ENCODE measurements at regions not wholly inside any gene's neighbourhood (a gene's known extent, or its start where the extent isn't known, plus 50 kb on each side); places are given as distances from the start of the nearest gene placed in this dataset.

DNA sequence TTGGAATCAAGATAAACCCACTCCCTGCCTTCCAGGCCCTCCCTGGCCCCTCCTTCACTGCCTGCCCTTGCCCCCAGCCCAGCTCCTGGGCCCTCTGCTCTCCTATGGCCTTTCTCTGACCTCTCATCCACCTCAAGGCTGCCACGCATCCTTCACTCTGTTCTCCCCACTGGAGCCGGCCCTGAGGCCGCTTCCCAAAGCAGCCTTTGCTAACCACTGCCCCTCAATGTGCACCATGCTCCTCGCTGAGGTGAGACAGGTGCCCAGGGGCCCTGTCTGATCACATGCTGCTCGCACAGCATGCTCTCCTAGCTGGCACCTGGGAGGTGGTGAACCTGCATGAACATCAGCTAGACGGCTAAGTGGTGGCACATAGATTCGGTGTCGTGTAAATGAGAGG lies 138.5 kb upstream of the RET start:
- H2AFZ ChIP-seq (ENCODE audit: control insufficient read depth, low read length) = no peak overlapping the region
- no peak for DNase-seq (ENCODE audit: low read depth, low spot score)

DNA sequence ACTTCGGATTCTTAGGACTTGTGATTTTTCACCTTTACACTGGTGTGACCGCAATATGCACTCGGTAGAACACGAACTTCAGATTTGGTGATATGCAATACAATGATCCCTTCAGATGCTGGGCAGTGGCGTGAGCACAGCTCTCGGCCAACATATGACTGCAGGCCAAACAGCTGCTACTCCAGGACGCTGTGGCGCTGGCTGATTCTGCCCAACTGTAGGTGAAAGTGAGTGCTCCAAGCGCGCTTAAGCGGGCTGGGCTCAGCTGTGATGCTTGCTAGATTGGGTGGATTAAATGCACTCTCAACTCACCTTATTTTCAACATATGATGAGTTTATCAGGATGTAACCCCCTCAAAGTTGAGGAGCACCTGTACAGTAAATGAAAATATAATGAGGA lies 137.6 kb upstream of the RET start:
- Histone ChIP-seq H3K27me3 (ENCODE audit: control insufficient read depth, extremely low read depth, insufficient read depth, low read length) (peaks cover 3% of the 10 kb centered on the region), H4K20me1 (ENCODE audit: control insufficient read depth, extremely low read depth, insufficient read depth, low read length) (no peaks in the 10 kb centered on the region), H3K9ac (ENCODE audit: control insufficient read depth, extremely low read depth, insufficient read depth, low read length) (no peak overlapping the region), H3K4me2 (ENCODE audit: control insufficient read depth, extremely low read depth, insufficient read depth, low read depth, low read length) (no peak overlapping the region), H3K27ac (ENCODE audit: control insufficient read depth, insufficient read depth, low read length) (no peak overlapping the region), H3K4me1 (ENCODE audit: control insufficient read depth, extremely low read depth, insufficient read depth, low read length) (no peaks in the 10 kb centered on the region), H2AFZ (ENCODE audit: control insufficient read depth, low read length) (no peak overlapping the region), H3K36me3 (ENCODE audit: control insufficient read depth in 2 of 2, extremely low read depth in 1 of 2, insufficient read depth in 2 of 2, low read length in 2 of 2) (no peaks in the 10 kb centered on the region), H3K4me3 (ENCODE audit: control insufficient read depth in 2 of 3, extremely low read depth in 1 of 3, insufficient read depth in 2 of 3, low read depth in 1 of 3, low read length in 3 of 3) (no peak overlapping the region), H3K79me2 (ENCODE audit: control insufficient read depth, insufficient read depth, low read length) (no peaks in the 10 kb centered on the region), H3K9me1 (ENCODE audit: control insufficient read depth, extremely low read depth, insufficient read depth, low read length) (no peaks in the 10 kb centered on the region), H3K9me3 (ENCODE audit: control insufficient read depth, low read depth, low read length) (no peaks in the 10 kb centered on the region)
- no peak for TF ChIP-seq EZH2 (IDR thresholded peaks at IDR 0.05; ENCODE audit: low read length)
- TF ChIP-seq, protein P1, sequence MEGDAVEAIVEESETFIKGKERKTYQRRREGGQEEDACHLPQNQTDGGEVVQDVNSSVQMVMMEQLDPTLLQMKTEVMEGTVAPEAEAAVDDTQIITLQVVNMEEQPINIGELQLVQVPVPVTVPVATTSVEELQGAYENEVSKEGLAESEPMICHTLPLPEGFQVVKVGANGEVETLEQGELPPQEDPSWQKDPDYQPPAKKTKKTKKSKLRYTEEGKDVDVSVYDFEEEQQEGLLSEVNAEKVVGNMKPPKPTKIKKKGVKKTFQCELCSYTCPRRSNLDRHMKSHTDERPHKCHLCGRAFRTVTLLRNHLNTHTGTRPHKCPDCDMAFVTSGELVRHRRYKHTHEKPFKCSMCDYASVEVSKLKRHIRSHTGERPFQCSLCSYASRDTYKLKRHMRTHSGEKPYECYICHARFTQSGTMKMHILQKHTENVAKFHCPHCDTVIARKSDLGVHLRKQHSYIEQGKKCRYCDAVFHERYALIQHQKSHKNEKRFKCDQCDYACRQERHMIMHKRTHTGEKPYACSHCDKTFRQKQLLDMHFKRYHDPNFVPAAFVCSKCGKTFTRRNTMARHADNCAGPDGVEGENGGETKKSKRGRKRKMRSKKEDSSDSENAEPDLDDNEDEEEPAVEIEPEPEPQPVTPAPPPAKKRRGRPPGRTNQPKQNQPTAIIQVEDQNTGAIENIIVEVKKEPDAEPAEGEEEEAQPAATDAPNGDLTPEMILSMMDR (optimal IDR thresholded peaks at IDR 0.05 in 1 of 3, IDR thresholded peaks at IDR 0.05 in 1 of 3, conservative IDR thresholded peaks at IDR 0.05 in 1 of 3; ENCODE audit: extremely low read depth in 1 of 3, insufficient read depth in 2 of 3, low read length in 3 of 3) = no peak
- no peak for FAIRE-seq
- DNase-seq (ENCODE audit: low read depth, low spot score) = no peak
- dilution Hi-C loops (cut with MboI; ENCODE audit: extremely low pct_ligation_motif_present, low sequenced_read_pairs) = no loop called here

More for the DNA sequence above, 138.5 kb upstream of the RET start:
- no peaks in the 10 kb centered on the region for H3K9me3 ChIP-seq (ENCODE audit: control insufficient read depth, low read depth, low read length)
- H3K36me3 ChIP-seq (ENCODE audit: control insufficient read depth in 2 of 2, extremely low read depth in 1 of 2, insufficient read depth in 2 of 2, low read length in 2 of 2) = no peaks in the 10 kb centered on the region
- H4K20me1 ChIP-seq (ENCODE audit: control insufficient read depth, extremely low read depth, insufficient read depth, low read length) = no peaks in the 10 kb centered on the region
- H3K4me3 ChIP-seq (ENCODE audit: control insufficient read depth in 2 of 3, extremely low read depth in 1 of 3, insufficient read depth in 2 of 3, low read depth in 1 of 3, low read length in 3 of 3) = no peak overlapping the region
- H3K79me2 ChIP-seq (ENCODE audit: control insufficient read depth, insufficient read depth, low read length) = no peaks in the 10 kb centered on the region
- no peak overlapping the region for H3K9ac ChIP-seq (ENCODE audit: control insufficient read depth, extremely low read depth, insufficient read depth, low read length)
- H3K9me1 ChIP-seq (ENCODE audit: control insufficient read depth, extremely low read depth, insufficient read depth, low read length) = no peaks in the 10 kb centered on the region
- FAIRE-seq = no peak
- H3K4me2 ChIP-seq (ENCODE audit: control insufficient read depth, extremely low read depth, insufficient read depth, low read depth, low read length) = no peak overlapping the region
- TF ChIP-seq, protein P1 (optimal IDR thresholded peaks at IDR 0.05 in 1 of 3, IDR thresholded peaks at IDR 0.05 in 1 of 3, conservative IDR thresholded peaks at IDR 0.05 in 1 of 3; ENCODE audit: extremely low read depth in 1 of 3, insufficient read depth in 2 of 3, low read length in 3 of 3) = no peak
- no peak for TF ChIP-seq EZH2 (IDR thresholded peaks at IDR 0.05; ENCODE audit: low read length)
- no peak overlapping the region for H3K27ac ChIP-seq (ENCODE audit: control insufficient read depth, insufficient read depth, low read length)
- peaks cover 12% of the 10 kb centered on the region for H3K27me3 ChIP-seq (ENCODE audit: control insufficient read depth, extremely low read depth, insufficient read depth, low read length)
- H3K4me1 ChIP-seq (ENCODE audit: control insufficient read depth, extremely low read depth, insufficient read depth, low read length) = no peaks in the 10 kb centered on the region
- dilution Hi-C loops (cut with MboI; ENCODE audit: extremely low pct_ligation_motif_present, low sequenced_read_pairs) = no loop called here
